ENCODE measurements at regions not wholly inside any gene's neighbourhood (a gene's known extent, or its start where the extent isn't known, plus 50 kb on each side); places are given as distances from the start of the nearest gene placed in this dataset.

- TF ChIP-seq ZNF114 (CRISPR knock-in tag; IDR thresholded peaks at IDR 0.05) (no peak), ETS1 (IDR thresholded peaks at IDR 0.05) (no peak), EZH2phosphoT487 (IDR thresholded peaks at IDR 0.05; ENCODE audit: unreplicated experiment) (no peak)
Measured at GRCh38 chr21:25246546-25246945, 360.7 kb downstream of the MRPL39 start (continued).

DNA sequence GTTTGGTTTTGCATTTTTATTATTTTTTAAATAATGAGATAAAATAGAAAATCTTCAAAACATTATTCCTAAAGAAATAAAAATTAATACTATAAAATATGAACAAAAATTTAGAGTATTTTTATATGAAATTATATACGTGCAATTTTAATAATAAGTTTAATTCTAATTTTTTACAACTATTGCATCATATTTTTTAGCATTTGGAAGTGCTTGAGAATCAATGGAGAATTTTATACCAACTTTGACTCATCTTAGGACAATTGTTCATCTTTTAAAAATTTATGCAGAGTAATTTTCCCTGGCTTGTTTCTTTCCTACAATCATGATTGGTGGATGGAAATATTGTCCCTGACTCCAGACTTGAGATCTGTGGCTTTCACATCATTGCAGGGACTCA is 362.5 kb downstream of the MRPL39 start:
- DNase-seq (ENCODE audit: low spot score) (no peak), ATAC-seq (no peak)
- peaks cover 8% of the 10 kb centered on the region; the same call in 1 of the 2 replicates for H3K4me1 ChIP-seq (ENCODE audit: insufficient read depth)
- H3K9me3 Mint-ChIP-seq: peaks cover 7% of the 10 kb centered on the region; the same call in 1 of the 3 replicates
- peaks cover 11% of the 10 kb centered on the region; the same call in 2 of the 3 replicates for H3K4me1 Mint-ChIP-seq
- H3K36me3 ChIP-seq (ENCODE audit: insufficient read depth): no peaks in the 10 kb centered on the region
- H3K27ac Mint-ChIP-seq: no peak overlapping the region
- H3K4me3 ChIP-seq: no peak overlapping the region
- no peaks in the 10 kb centered on the region for H3K36me3 Mint-ChIP-seq (ENCODE audit: low read depth)
- no peak overlapping the region for H3K4me3 Mint-ChIP-seq
- no peaks in the 10 kb centered on the region for H3K9me2 ChIP-seq (ENCODE audit: insufficient read depth)
- no peak overlapping the region for H2AFZ ChIP-seq
- H3K4me2 ChIP-seq: no peak overlapping the region
- no peaks in the 10 kb centered on the region for H3K79me2 ChIP-seq (replicated peaks; ENCODE audit: insufficient read depth)
- no peaks in the 10 kb centered on the region for H3F3A ChIP-seq (replicated peaks; ENCODE audit: low read depth)
- no peak overlapping the region for H3K27ac ChIP-seq (ENCODE audit: low read depth)
- no peaks in the 10 kb centered on the region for H4K20me1 ChIP-seq (replicated peaks; ENCODE audit: insufficient read depth)
- no peak for TF ChIP-seq CTCF (conservative IDR thresholded peaks at IDR 0.05; ENCODE audit: low read depth in 2 of 2)
- no peak for TF ChIP-seq ZNF331 (CRISPR knock-in tag; IDR thresholded peaks at IDR 0.05; ENCODE audit: low read depth)
- TF ChIP-seq JUNB (IDR thresholded peaks at IDR 0.05; ENCODE audit: unreplicated experiment): no peak
- no peak for TF ChIP-seq ETS1 (IDR thresholded peaks at IDR 0.05)
- TF ChIP-seq, protein P1, sequence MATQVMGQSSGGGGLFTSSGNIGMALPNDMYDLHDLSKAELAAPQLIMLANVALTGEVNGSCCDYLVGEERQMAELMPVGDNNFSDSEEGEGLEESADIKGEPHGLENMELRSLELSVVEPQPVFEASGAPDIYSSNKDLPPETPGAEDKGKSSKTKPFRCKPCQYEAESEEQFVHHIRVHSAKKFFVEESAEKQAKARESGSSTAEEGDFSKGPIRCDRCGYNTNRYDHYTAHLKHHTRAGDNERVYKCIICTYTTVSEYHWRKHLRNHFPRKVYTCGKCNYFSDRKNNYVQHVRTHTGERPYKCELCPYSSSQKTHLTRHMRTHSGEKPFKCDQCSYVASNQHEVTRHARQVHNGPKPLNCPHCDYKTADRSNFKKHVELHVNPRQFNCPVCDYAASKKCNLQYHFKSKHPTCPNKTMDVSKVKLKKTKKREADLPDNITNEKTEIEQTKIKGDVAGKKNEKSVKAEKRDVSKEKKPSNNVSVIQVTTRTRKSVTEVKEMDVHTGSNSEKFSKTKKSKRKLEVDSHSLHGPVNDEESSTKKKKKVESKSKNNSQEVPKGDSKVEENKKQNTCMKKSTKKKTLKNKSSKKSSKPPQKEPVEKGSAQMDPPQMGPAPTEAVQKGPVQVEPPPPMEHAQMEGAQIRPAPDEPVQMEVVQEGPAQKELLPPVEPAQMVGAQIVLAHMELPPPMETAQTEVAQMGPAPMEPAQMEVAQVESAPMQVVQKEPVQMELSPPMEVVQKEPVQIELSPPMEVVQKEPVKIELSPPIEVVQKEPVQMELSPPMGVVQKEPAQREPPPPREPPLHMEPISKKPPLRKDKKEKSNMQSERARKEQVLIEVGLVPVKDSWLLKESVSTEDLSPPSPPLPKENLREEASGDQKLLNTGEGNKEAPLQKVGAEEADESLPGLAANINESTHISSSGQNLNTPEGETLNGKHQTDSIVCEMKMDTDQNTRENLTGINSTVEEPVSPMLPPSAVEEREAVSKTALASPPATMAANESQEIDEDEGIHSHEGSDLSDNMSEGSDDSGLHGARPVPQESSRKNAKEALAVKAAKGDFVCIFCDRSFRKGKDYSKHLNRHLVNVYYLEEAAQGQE (IDR thresholded peaks at IDR 0.05; ENCODE audit: unreplicated experiment): no peak
- TF ChIP-seq CREB1 (CRISPR knock-in tag; IDR thresholded peaks at IDR 0.05; ENCODE audit: low read depth): no peak
- TF ChIP-seq, protein P2, sequence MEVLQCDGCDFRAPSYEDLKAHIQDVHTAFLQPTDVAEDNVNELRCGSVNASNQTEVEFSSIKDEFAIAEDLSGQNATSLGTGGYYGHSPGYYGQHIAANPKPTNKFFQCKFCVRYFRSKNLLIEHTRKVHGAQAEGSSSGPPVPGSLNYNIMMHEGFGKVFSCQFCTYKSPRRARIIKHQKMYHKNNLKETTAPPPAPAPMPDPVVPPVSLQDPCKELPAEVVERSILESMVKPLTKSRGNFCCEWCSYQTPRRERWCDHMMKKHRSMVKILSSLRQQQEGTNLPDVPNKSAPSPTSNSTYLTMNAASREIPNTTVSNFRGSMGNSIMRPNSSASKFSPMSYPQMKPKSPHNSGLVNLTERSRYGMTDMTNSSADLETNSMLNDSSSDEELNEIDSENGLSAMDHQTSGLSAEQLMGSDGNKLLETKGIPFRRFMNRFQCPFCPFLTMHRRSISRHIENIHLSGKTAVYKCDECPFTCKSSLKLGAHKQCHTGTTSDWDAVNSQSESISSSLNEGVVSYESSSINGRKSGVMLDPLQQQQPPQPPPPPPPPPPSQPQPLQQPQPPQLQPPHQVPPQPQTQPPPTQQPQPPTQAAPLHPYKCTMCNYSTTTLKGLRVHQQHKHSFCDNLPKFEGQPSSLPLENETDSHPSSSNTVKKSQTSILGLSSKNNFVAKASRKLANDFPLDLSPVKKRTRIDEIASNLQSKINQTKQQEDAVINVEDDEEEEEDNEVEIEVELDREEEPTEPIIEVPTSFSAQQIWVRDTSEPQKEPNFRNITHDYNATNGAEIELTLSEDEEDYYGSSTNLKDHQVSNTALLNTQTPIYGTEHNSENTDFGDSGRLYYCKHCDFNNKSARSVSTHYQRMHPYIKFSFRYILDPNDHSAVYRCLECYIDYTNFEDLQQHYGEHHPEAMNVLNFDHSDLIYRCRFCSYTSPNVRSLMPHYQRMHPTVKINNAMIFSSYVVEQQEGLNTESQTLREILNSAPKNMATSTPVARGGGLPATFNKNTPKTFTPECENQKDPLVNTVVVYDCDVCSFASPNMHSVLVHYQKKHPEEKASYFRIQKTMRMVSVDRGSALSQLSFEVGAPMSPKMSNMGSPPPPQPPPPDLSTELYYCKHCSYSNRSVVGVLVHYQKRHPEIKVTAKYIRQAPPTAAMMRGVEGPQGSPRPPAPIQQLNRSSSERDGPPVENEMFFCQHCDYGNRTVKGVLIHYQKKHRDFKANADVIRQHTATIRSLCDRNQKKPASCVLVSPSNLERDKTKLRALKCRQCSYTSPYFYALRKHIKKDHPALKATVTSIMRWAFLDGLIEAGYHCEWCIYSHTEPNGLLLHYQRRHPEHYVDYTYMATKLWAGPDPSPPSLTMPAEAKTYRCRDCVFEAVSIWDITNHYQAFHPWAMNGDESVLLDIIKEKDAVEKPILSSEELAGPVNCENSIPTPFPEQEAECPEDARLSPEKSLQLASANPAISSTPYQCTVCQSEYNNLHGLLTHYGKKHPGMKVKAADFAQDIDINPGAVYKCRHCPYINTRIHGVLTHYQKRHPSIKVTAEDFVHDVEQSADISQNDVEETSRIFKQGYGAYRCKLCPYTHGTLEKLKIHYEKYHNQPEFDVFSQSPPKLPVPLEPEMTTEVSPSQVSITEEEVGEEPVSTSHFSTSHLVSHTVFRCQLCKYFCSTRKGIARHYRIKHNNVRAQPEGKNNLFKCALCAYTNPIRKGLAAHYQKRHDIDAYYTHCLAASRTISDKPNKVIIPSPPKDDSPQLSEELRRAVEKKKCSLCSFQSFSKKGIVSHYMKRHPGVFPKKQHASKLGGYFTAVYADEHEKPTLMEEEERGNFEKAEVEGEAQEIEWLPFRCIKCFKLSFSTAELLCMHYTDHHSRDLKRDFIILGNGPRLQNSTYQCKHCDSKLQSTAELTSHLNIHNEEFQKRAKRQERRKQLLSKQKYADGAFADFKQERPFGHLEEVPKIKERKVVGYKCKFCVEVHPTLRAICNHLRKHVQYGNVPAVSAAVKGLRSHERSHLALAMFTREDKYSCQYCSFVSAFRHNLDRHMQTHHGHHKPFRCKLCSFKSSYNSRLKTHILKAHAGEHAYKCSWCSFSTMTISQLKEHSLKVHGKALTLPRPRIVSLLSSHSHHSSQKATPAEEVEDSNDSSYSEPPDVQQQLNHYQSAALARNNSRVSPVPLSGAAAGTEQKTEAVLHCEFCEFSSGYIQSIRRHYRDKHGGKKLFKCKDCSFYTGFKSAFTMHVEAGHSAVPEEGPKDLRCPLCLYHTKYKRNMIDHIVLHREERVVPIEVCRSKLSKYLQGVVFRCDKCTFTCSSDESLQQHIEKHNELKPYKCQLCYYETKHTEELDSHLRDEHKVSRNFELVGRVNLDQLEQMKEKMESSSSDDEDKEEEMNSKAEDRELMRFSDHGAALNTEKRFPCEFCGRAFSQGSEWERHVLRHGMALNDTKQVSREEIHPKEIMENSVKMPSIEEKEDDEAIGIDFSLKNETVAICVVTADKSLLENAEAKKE (CRISPR knock-in tag; IDR thresholded peaks at IDR 0.05): no peak
- no peak for TF ChIP-seq EZH2 (IDR thresholded peaks at IDR 0.05; ENCODE audit: low read depth, unreplicated experiment)
- TF ChIP-seq EZH2phosphoT487 (IDR thresholded peaks at IDR 0.05; ENCODE audit: unreplicated experiment): no peak
- TF ChIP-seq ZNF114 (CRISPR knock-in tag; IDR thresholded peaks at IDR 0.05): no peak
- no peak for TF ChIP-seq NANOG (IDR thresholded peaks at IDR 0.05; ENCODE audit: borderline replicate concordance)
- H3K27me3 Mint-ChIP-seq (ENCODE audit: insufficient read depth, low read depth, poor library complexity): peaks cover 1% of the 10 kb centered on the region
- H3K27me3 ChIP-seq (ENCODE audit: insufficient read depth): no peaks in the 10 kb centered on the region

All from GM23338 (cell line).